GM23248 (cell line): ENCODE measurements at regions not wholly inside any gene's neighbourhood (a gene's known extent, or its start where the extent isn't known, plus 50 kb on each side); places are given as distances from the start of the nearest gene placed in this dataset.
"Not testable (repeated sequence)": the region's sequence is repeated elsewhere in the genome, so short reads cannot be mapped to it uniquely, and the experiment has no call there.

Experiments
- DNase-seq: peaks from one replicate; pipeline ENCODE4 v3.0.0-alpha.2; 2015
- H2AFZ ChIP-seq: fragments of 200-600 bp; sonication (generic); 2 replicates; pipeline ENCODE4 v1.6.1; 2016; ENCODE audit warnings: antibody characterized with exemption
- H3F3A ChIP-seq: fragments of 200-600 bp; sonication (generic); 2 replicates; pipeline ENCODE4 v1.6.1; 2016; ENCODE audit warnings: mild to moderate bottlenecking, antibody characterized with exemption, mixed run types; ENCODE audit not compliant: insufficient read depth
- H3K27ac ChIP-seq: fragments of 200-600 bp; sonication (generic); 2 replicates; pipeline ENCODE4 v1.5.1; 2016; ENCODE audit warnings: mild to moderate bottlenecking
- H3K27me3 ChIP-seq: fragments of 200-600 bp; sonication (generic); replicated peaks from 2 replicates; pipeline ENCODE4 v1.6.1; 2016; ENCODE audit warnings: mild to moderate bottlenecking; ENCODE audit not compliant: insufficient read depth
- H3K36me3 ChIP-seq: fragments of 200-600 bp; sonication (generic); 2 replicates; pipeline ENCODE4 v1.6.1; 2016; ENCODE audit warnings: low read depth, mild to moderate bottlenecking
- H3K4me1 ChIP-seq: fragments of 200-600 bp; sonication (generic); 2 replicates; pipeline ENCODE4 v1.6.1; 2016; ENCODE audit warnings: mild to moderate bottlenecking; ENCODE audit not compliant: insufficient read depth
- H3K4me2 ChIP-seq: fragments of 200-600 bp; sonication (generic); one replicate; pipeline ENCODE4 v1.6.1; 2016; ENCODE audit warnings: mild to moderate bottlenecking; ENCODE audit not compliant: unreplicated experiment
- H3K4me3 ChIP-seq: fragments of 200-600 bp; sonication (generic); 2 replicates; pipeline ENCODE4 v1.5.1; 2016; ENCODE audit warnings: mild to moderate bottlenecking
- H3K79me2 ChIP-seq: fragments of 200-600 bp; sonication (generic); 2 replicates; pipeline ENCODE4 v1.6.1; 2016; ENCODE audit warnings: mild to moderate bottlenecking; ENCODE audit not compliant: insufficient read depth
- H3K9ac ChIP-seq: fragments of 200-600 bp; sonication (generic); 2 replicates; pipeline ENCODE4 v1.6.1; 2016; ENCODE audit warnings: mild to moderate bottlenecking
- H3K9me2 ChIP-seq: fragments of 200-600 bp; sonication (generic); 2 replicates; pipeline ENCODE4 v1.6.1; 2016; ENCODE audit warnings: mixed run types, mild to moderate bottlenecking, moderate library complexity; ENCODE audit not compliant: insufficient read depth
- H3K9me3 ChIP-seq: fragments of 200-600 bp; sonication (generic); one replicate; pipeline ENCODE4 v1.6.1; 2017; ENCODE audit warnings: low read depth
- H4K20me1 ChIP-seq: fragments of 200-600 bp; sonication (generic); 2 replicates; pipeline ENCODE4 v1.6.0; 2016; ENCODE audit not compliant: insufficient read depth
- EZH2 ChIP-seq: fragments of 200-600 bp; sonication (generic); IDR thresholded peaks from 2 replicates; pipeline ENCODE4 v1.6.1; 2018; ENCODE audit warnings: antibody characterized with exemption, mild to moderate bottlenecking; ENCODE audit not compliant: insufficient read depth, poor library complexity, severe bottlenecking
- EZH2phosphoT487 ChIP-seq: fragments of 200-600 bp; sonication (generic); IDR thresholded peaks from 2 replicates; pipeline ENCODE4 v1.6.1; 2018; ENCODE audit warnings: antibody characterized with exemption, moderate library complexity, mild to moderate bottlenecking, low read depth; ENCODE audit not compliant: insufficient read depth
- WGBS, 2 experiments: methylation state at CpG; one replicate each; pipeline ENCODE4 v1.1.6; 2015 to 2017; ENCODE audit warnings: low lambda C conversion rate in 2 of 2, low coverage in 1 of 2; ENCODE audit errors: missing lambda C conversion rate in 2 of 2; 5-methylcytosine and 5-hydroxymethylcytosine counted together
- in situ Hi-C: fragments of 300-500 bp; cut with MboI; formaldehyde crosslinking; loops from 2 replicates; pipeline ENCODE4 v1.15.0; 2020

DNA sequence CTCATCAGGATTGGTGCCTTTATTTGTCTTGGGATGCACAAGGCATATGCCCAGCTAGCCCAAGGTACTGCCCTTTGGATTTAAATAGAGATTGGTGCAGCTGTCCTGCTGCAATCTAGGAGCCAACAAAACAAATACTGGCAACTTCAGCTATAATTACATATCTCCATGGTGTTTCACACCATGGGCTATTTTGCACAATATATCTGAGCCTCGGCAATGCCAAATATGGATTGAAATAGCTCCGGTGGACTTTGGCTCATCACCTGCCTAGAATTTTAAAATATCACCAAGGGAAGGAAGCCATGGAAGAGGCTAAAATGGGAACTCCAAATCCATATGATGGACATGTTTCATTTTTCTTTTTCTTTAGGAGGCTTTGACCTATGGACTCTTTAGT lies 367.8 kb upstream of the UMPS start:
- DNase-seq = no peak
- Histone ChIP-seq H3K9ac (no peak overlapping the region), H4K20me1 (no peaks in the 10 kb centered on the region), H3K79me2 (no peaks in the 10 kb centered on the region), H3K9me2 (no peaks in the 10 kb centered on the region), H3K36me3 (no peaks in the 10 kb centered on the region), H3K4me3 (no peak overlapping the region), H3K4me1 (peaks cover 4% of the 10 kb centered on the region), H3K27ac (no peak overlapping the region), H3K9me3 (no peaks in the 10 kb centered on the region), H3K4me2 (no peak overlapping the region), H3K27me3 (peaks cover 3% of the 10 kb centered on the region; the same call in 1 of the 2 replicates), H3F3A (no peaks in the 10 kb centered on the region), H2AFZ (no peak overlapping the region)
- whole genome bisulfite sequencing, 2 experiments = 86 to 92% methylated on average over 2 of the region's 2 CpGs
- in situ Hi-C loops = no loop called here
- TF ChIP-seq EZH2phosphoT487 = no peak
- TF ChIP-seq EZH2 = no peak

DNA sequence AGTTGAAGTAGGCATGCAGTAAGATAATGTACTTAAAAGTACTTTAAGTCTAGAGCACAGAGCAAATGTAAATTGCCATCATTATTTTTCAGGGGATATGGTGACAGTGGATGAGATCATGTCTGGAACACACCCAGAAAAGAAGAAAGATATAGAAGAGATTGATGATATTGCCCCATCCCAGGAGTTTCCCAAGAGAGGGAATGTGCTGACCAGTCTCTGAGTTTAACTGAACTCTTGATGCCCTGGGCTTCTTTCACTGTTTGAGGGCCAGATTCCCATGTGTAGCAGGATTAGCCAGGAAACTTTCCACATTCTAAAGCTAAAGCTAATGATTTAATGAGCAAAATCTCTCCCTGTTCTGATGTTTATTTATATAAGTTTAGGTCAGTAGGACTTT lies 366.8 kb upstream of the UMPS start:
- no peak overlapping the region for H3K4me3 ChIP-seq
- no peaks in the 10 kb centered on the region for H3K79me2 ChIP-seq
- H2AFZ ChIP-seq = no peak overlapping the region
- no peaks in the 10 kb centered on the region for H3K9me2 ChIP-seq
- H4K20me1 ChIP-seq = no peaks in the 10 kb centered on the region
- peaks cover 4% of the 10 kb centered on the region for H3K4me1 ChIP-seq
- no peaks in the 10 kb centered on the region; the same call in 1 of the 2 replicates for H3K27me3 ChIP-seq
- no peak overlapping the region for H3K9ac ChIP-seq
- DNase-seq = peak; percentile 67
- no peak for TF ChIP-seq EZH2phosphoT487
- in situ Hi-C loops = no loop called here
- no peaks in the 10 kb centered on the region for H3K36me3 ChIP-seq
- no peak overlapping the region for H3K4me2 ChIP-seq
- H3F3A ChIP-seq = no peaks in the 10 kb centered on the region
- H3K9me3 ChIP-seq = no peaks in the 10 kb centered on the region
- H3K27ac ChIP-seq = no peak overlapping the region

DNA sequence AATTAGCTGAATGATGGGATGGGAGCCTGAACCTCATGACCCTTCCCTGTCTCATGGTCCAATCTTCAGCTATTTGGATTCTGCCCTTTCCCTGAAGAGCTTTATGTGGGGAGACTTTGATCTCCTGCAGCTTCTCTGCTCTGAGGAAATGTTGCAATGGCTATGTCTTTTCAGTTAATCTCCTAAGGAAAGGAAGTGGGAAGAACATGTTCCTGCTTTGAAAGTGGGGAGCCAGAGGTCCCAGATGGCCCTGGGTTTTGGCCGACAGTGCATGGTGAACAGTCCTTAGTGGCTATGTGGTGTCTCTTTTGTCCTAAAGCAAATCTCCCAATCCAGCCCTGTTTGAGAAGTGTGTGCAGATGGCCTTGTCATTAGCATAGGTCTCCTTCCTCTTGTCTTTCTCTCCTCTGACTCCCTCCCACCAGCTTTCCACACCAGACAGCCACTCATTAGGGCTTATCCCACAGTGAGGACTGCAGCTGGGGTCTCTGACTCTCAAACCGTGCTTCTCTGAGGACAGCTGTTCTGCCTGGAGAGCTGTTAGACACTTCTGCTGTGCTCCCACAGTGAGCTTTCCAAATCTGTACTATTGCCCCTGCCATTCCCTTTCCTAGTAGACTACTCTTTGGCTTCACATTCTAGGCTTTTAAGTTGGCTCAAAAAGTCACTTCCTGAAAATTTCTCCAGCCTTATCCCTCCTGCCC lies 365.8 kb upstream of the UMPS start:
- Histone ChIP-seq H3K36me3 (no peaks in the 10 kb centered on the region), H3K4me3 (no peak overlapping the region), H2AFZ (no peak overlapping the region), H3K27me3 (no peaks in the 10 kb centered on the region), H3K4me2 (no peak overlapping the region), H3K9me2 (no peaks in the 10 kb centered on the region), H3K4me1 (peaks cover 4% of the 10 kb centered on the region), H3K79me2 (no peaks in the 10 kb centered on the region), H4K20me1 (no peaks in the 10 kb centered on the region), H3K9ac (no peak overlapping the region), H3K27ac (no peak overlapping the region), H3K9me3 (no peaks in the 10 kb centered on the region), H3F3A (no peaks in the 10 kb centered on the region)
- no peak for DNase-seq
- 68 to 73% methylated on average over 2 of the region's 2 CpGs for WGBS, 2 experiments
- in situ Hi-C loops = no loop called here
- TF ChIP-seq EZH2 = no peak

GRCh38 chr3:124366655-124367054 lies 363.6 kb upstream of the UMPS start:
- H3K4me2 ChIP-seq, H3K27me3 ChIP-seq, H3K4me1 ChIP-seq, H2AFZ ChIP-seq, H3F3A ChIP-seq, H4K20me1 ChIP-seq, H3K27ac ChIP-seq, DNase-seq, H3K79me2 ChIP-seq, H3K4me3 ChIP-seq, H3K9me2 ChIP-seq, H3K9ac ChIP-seq, H3K9me3 ChIP-seq, H3K36me3 ChIP-seq, in situ Hi-C loops: not testable (repeated sequence)
- 94% methylated on average over 6 of the region's 27 CpGs; no CpG with 5 or more reads in 1 of the 2 experiments for WGBS, 2 experiments

- no peak for DNase-seq
- 29% methylated on average over 3 of the region's 3 CpGs for WGBS, 2 experiments
- peaks cover 17% of the 10 kb centered on the region for H3K27me3 ChIP-seq
- no peaks in the 10 kb centered on the region for H3K9me3 ChIP-seq
- TF ChIP-seq EZH2phosphoT487 (no peak), EZH2 (no peak)
- no peaks in the 10 kb centered on the region for H3K9me2 ChIP-seq
- no peak overlapping the region for H3K4me3 ChIP-seq
- no peak overlapping the region for H3K27ac ChIP-seq
- H3K9ac ChIP-seq = no peak overlapping the region
- H3K4me2 ChIP-seq = no peak overlapping the region
- no peak overlapping the region for H2AFZ ChIP-seq
- H3K4me1 ChIP-seq = no peaks in the 10 kb centered on the region
- H3K79me2 ChIP-seq = no peaks in the 10 kb centered on the region
- H4K20me1 ChIP-seq = no peaks in the 10 kb centered on the region
- no peaks in the 10 kb centered on the region for H3F3A ChIP-seq
- in situ Hi-C loops = no loop called here
- H3K36me3 ChIP-seq = no peaks in the 10 kb centered on the region
These were observed 357.5 kb upstream of the UMPS start for GRCh38 chr3:124372775-124373174.
